ENCODE measurements at regions not wholly inside any gene's neighbourhood (a gene's known extent, or its start where the extent isn't known, plus 50 kb on each side); places are given as distances from the start of the nearest gene placed in this dataset.

GRCh38 chr12:65598688-65599087, 225.6 kb upstream of the HMGA2 start:
- DNase-seq: no peak

- no peak for DNase-seq
Observed at GRCh38 chr12:65602253-65602609, 222.1 kb upstream of the HMGA2 start.

GRCh38 chr12:65602610-65603295, 221.5 kb upstream of the HMGA2 start:
- DNase-seq: peak; percentile 9 to 11

- no peak for DNase-seq
Observed at GRCh38 chr12:65603438-65604351, 220.6 kb upstream of the HMGA2 start.

- no peak for DNase-seq
Observed at GRCh38 chr12:65605019-65605418, 219.3 kb upstream of the HMGA2 start.

GRCh38 chr12:65606008-65606766, 218.1 kb upstream of the HMGA2 start:
- no peak for DNase-seq

GRCh38 chr12:65607401-65607841, 216.9 kb upstream of the HMGA2 start:
- no peak for DNase-seq

GRCh38 chr12:65608319-65608916, 215.9 kb upstream of the HMGA2 start:
- DNase-seq: no peak

GRCh38 chr12:65609359-65609771, 214.9 kb upstream of the HMGA2 start:
- DNase-seq: no peak

- DNase-seq: no peak
Observed at GRCh38 chr12:65611396-65611795, 212.9 kb upstream of the HMGA2 start.

- no peak for DNase-seq
Observed at GRCh38 chr12:65612440-65612839, 211.8 kb upstream of the HMGA2 start.

- no peak for DNase-seq
Observed at GRCh38 chr12:65613692-65614091, 210.6 kb upstream of the HMGA2 start.

GRCh38 chr12:65614259-65614889, 209.9 kb upstream of the HMGA2 start:
- no peak for DNase-seq

GRCh38 chr12:65615118-65615517, 209.2 kb upstream of the HMGA2 start:
- DNase-seq: no peak

GRCh38 chr12:65616022-65616421, 208.3 kb upstream of the HMGA2 start:
- no peak for DNase-seq

- DNase-seq: no peak
Observed at GRCh38 chr12:65618588-65618987, 205.7 kb upstream of the HMGA2 start.

GRCh38 chr12:65619018-65619417, 205.3 kb upstream of the HMGA2 start:
- DNase-seq: no peak

GRCh38 chr12:65620046-65620445, 204.2 kb upstream of the HMGA2 start:
- DNase-seq: no peak

GRCh38 chr12:65622056-65622455, 202.2 kb upstream of the HMGA2 start:
- no peak for DNase-seq

GRCh38 chr12:65623507-65623906, 200.8 kb upstream of the HMGA2 start:
- DNase-seq: no peak

- no peak for DNase-seq
Observed at GRCh38 chr12:65624554-65625086, 199.7 kb upstream of the HMGA2 start.

- DNase-seq: no peak
Observed at GRCh38 chr12:65628061-65628460, 196.2 kb upstream of the HMGA2 start.

Data from CD4-positive, alpha-beta T cell treated with Interferon alpha-2 for 1 hour (primary cell).